Skeletal muscle satellite cell (primary cell): ENCODE measurements at regions not wholly inside any gene's neighbourhood (a gene's known extent, or its start where the extent isn't known, plus 50 kb on each side); places are given as distances from the start of the nearest gene placed in this dataset.

ENCODE experiments used
- H3K27me3 ChIP-seq: 2 replicates; pipeline ENCODE4 v1.7.0; 2013; ENCODE audit warnings: low read length; ENCODE audit not compliant: control insufficient read depth, insufficient read depth
- H3K36me3 ChIP-seq: 2 replicates; pipeline ENCODE4 v1.7.0; 2013; ENCODE audit warnings: mild to moderate bottlenecking, control low read depth, low read length; ENCODE audit not compliant: insufficient read depth
- H3K4me1 ChIP-seq: 2 replicates; pipeline ENCODE4 v1.7.0; 2013; ENCODE audit warnings: low read length; ENCODE audit not compliant: control insufficient read depth, insufficient read depth
- H3K4me2 ChIP-seq: 2 replicates; pipeline ENCODE4 v1.7.0; 2013; ENCODE audit warnings: mild to moderate bottlenecking, low read length
- H3K4me3 ChIP-seq: 2 replicates; pipeline ENCODE4 v1.7.0; 2013; ENCODE audit warnings: low read length
- H3K9ac ChIP-seq: 2 replicates; pipeline ENCODE4 v1.7.0; 2013; ENCODE audit warnings: mild to moderate bottlenecking, low read depth, low read length, moderate library complexity
- H3K9me3 ChIP-seq: replicated peaks from 2 replicates; pipeline ENCODE4 v1.7.0; 2013; ENCODE audit warnings: mild to moderate bottlenecking, control low read depth, low read length

DNA sequence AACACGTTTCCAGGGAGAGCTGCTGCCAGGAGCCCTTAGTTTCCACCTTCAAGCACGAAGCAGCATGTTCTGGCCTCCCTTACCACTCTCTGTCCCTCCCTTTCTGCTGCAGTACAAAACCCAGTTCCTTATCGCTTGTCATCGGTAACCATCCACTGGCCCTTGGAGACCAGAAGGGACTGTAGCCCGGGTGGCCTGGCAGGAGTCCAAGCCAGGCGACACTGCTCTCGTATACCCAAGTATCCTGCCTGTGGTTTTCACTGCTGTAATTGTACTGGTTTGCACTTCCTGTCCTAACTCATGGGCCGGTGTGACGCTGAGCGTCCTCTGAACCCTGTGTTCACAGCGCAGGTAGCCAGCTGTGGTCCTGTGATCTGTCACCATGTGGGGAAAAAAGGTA lies 81.1 kb downstream of the MAF start:
- H3K9me3 ChIP-seq, result no peaks in the 10 kb centered on the region
- no peak overlapping the region for H3K4me2 ChIP-seq

DNA sequence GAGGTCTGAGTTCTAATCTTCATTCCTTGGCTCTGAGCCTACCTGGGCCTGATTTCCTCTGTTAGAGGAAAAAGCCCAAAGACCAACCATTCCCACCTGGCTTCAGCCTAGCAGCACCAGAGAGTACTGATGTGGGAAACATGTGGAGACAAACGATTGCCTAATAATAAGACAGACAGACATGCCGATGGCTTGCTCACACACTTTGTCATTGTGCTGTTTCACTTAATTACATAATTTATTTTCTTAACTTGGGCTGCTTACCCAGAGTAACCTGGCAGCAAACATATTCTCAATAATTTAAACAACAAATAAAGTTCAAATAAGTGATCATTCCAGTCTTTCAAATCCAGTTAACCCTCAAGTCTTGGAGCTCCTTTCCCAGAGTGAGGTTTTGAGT lies 83.4 kb downstream of the MAF start:
- H3K4me2 ChIP-seq, result no peak overlapping the region
- no peak overlapping the region for H3K9ac ChIP-seq
- no peaks in the 10 kb centered on the region for H3K36me3 ChIP-seq
- no peaks in the 10 kb centered on the region for H3K4me1 ChIP-seq
- H3K4me3 ChIP-seq, result no peak overlapping the region
- H3K9me3 ChIP-seq, result no peaks in the 10 kb centered on the region
- H3K27me3 ChIP-seq, result no peaks in the 10 kb centered on the region

More for the DNA sequence above, 81.1 kb downstream of the MAF start:
- no peak overlapping the region for H3K4me3 ChIP-seq
- no peaks in the 10 kb centered on the region for H3K27me3 ChIP-seq
- no peak overlapping the region for H3K9ac ChIP-seq
- H3K36me3 ChIP-seq, result no peaks in the 10 kb centered on the region
- H3K4me1 ChIP-seq, result no peaks in the 10 kb centered on the region

GRCh38 chr16:79510879-79511278 lies 89.7 kb downstream of the MAF start:
- H3K36me3 ChIP-seq, result no peaks in the 10 kb centered on the region
- H3K9ac ChIP-seq, result no peak overlapping the region
- no peaks in the 10 kb centered on the region for H3K4me1 ChIP-seq
- H3K4me3 ChIP-seq, result no peak overlapping the region
- H3K27me3 ChIP-seq, result no peaks in the 10 kb centered on the region
- H3K4me2 ChIP-seq, result no peak overlapping the region
- H3K9me3 ChIP-seq, result no peaks in the 10 kb centered on the region

- no peak overlapping the region for H3K9ac ChIP-seq
- no peak overlapping the region for H3K4me2 ChIP-seq
- H3K4me3 ChIP-seq, result no peak overlapping the region
- H3K36me3 ChIP-seq, result no peaks in the 10 kb centered on the region
- no peaks in the 10 kb centered on the region for H3K27me3 ChIP-seq
- no peaks in the 10 kb centered on the region for H3K9me3 ChIP-seq
- H3K4me1 ChIP-seq, result no peaks in the 10 kb centered on the region
Measured at GRCh38 chr16:79509906-79510305, 90.6 kb downstream of the MAF start.

GRCh38 chr16:79509211-79509631 lies 91.3 kb downstream of the MAF start:
- no peaks in the 10 kb centered on the region for H3K27me3 ChIP-seq
- H3K9me3 ChIP-seq, result no peaks in the 10 kb centered on the region
- H3K4me1 ChIP-seq, result no peaks in the 10 kb centered on the region
- no peak overlapping the region for H3K4me2 ChIP-seq
- no peak overlapping the region for H3K4me3 ChIP-seq
- no peaks in the 10 kb centered on the region for H3K36me3 ChIP-seq
- no peak overlapping the region for H3K9ac ChIP-seq

DNA sequence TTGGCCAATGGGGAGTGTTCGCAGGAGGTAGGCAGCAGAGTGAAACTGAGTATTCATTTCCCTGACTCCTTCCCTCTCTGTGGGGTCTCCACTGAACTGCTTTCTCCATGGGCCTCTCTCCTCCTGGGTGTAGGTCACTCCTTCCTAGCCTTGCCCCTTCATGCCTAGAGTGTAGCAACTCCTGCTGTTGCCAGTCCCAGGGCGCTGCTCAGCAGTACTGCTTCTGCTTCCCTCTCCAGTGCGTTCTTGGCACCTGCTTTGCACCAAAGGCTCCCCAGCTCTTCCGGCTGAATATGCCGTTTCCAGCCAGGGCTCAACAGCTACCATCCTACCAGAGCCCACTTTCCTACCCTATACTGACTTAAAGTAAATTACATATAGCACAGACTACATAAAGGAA lies 92.2 kb downstream of the MAF start:
- Histone ChIP-seq H3K4me1 (no peaks in the 10 kb centered on the region), H3K9me3 (no peaks in the 10 kb centered on the region), H3K9ac (no peak overlapping the region), H3K27me3 (no peaks in the 10 kb centered on the region), H3K4me2 (no peak overlapping the region), H3K4me3 (no peak overlapping the region), H3K36me3 (no peaks in the 10 kb centered on the region)

DNA sequence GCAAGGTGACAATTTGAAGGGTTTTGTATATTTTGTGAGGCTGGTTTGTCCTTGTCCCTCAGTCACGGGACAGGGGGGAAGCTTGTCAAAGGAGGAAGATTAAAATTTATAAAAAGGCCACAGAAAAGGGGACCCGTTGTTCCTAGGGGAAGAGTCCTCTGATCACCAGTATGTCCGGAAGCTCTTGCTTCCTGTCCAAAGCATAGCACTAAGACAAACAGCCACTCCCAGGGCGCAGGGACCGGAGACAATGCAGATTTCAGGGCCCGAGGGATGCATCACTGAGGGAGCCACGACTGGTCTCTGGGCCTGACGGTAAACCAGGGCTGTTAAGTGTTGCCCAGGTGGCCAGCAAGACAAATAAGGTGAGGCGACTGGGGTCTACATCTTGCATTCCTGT lies 95.2 kb downstream of the MAF start:
- no peak overlapping the region for H3K4me2 ChIP-seq
- no peaks in the 10 kb centered on the region for H3K9me3 ChIP-seq
- no peak overlapping the region for H3K4me3 ChIP-seq
- H3K9ac ChIP-seq, result no peak overlapping the region
- no peaks in the 10 kb centered on the region for H3K27me3 ChIP-seq
- H3K36me3 ChIP-seq, result no peaks in the 10 kb centered on the region
- no peaks in the 10 kb centered on the region for H3K4me1 ChIP-seq

- Histone ChIP-seq H3K4me2 (no peak overlapping the region), H3K27me3 (no peaks in the 10 kb centered on the region), H3K9ac (no peak overlapping the region), H3K4me1 (no peaks in the 10 kb centered on the region), H3K4me3 (no peak overlapping the region), H3K36me3 (no peaks in the 10 kb centered on the region), H3K9me3 (no peaks in the 10 kb centered on the region)
Measured at GRCh38 chr16:79503511-79503910, 97.0 kb downstream of the MAF start.

DNA sequence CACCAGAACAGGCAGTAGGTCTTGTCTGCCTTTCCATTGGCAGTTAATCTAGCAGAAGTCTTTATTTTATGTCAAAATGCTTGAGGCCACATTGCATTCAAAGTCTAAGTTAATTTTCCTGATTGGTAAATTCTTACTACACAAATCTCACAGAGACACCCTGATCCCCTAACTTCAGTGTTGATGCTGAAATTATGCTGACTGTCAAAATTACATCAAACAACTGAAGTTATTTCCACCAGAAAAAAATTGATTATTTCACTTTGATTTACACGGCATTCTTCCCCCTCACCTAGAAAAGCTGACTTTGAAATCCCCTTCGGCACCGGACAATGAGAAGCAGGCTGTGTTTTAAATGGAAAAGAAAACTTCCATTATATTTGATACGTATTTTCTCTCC lies 99.1 kb downstream of the MAF start:
- H3K4me1 ChIP-seq, result no peaks in the 10 kb centered on the region
- H3K36me3 ChIP-seq, result no peaks in the 10 kb centered on the region
- H3K4me2 ChIP-seq, result no peak overlapping the region
- H3K27me3 ChIP-seq, result no peaks in the 10 kb centered on the region
- H3K4me3 ChIP-seq, result no peak overlapping the region
- no peak overlapping the region for H3K9ac ChIP-seq
- no peaks in the 10 kb centered on the region for H3K9me3 ChIP-seq

GRCh38 chr16:79500866-79501265 lies 99.7 kb downstream of the MAF start:
- no peak overlapping the region for H3K9ac ChIP-seq
- no peak overlapping the region for H3K4me2 ChIP-seq
- no peaks in the 10 kb centered on the region for H3K27me3 ChIP-seq
- H3K4me3 ChIP-seq, result no peak overlapping the region
- H3K9me3 ChIP-seq, result no peaks in the 10 kb centered on the region
- H3K4me1 ChIP-seq, result no peaks in the 10 kb centered on the region
- no peaks in the 10 kb centered on the region for H3K36me3 ChIP-seq

GRCh38 chr16:79500286-79500685 lies 100.3 kb downstream of the MAF start:
- Histone ChIP-seq H3K9me3 (no peaks in the 10 kb centered on the region), H3K4me1 (no peaks in the 10 kb centered on the region), H3K36me3 (no peaks in the 10 kb centered on the region), H3K4me3 (no peak overlapping the region), H3K9ac (no peak overlapping the region), H3K4me2 (no peak overlapping the region), H3K27me3 (no peaks in the 10 kb centered on the region)

DNA sequence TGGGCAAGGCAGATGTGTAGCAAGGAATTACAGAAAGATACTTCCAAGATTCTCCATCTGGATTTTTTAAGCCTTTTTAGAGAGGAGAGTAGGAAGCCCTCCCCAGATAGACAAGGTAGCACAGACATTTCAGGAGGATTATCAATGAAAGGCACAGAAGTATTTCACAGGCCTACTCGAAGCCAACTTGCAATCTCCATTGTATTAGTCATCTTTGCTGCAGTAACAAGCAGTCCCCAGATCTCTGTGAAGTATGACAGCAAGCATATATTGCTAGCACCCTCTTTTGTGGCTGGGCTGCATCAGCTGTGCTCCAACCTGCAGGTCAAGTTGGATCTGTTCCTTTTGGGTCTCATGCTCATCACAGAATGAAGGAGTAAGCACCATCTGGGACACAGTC lies 101.6 kb downstream of the MAF start:
- Histone ChIP-seq H3K36me3 (no peaks in the 10 kb centered on the region), H3K27me3 (no peaks in the 10 kb centered on the region), H3K4me1 (no peaks in the 10 kb centered on the region), H3K9ac (no peak overlapping the region), H3K4me2 (no peak overlapping the region), H3K4me3 (no peak overlapping the region), H3K9me3 (no peaks in the 10 kb centered on the region)
